Suprapubic skin (tissue), 4 donors: ENCODE measurements at regions not wholly inside any gene's neighbourhood (a gene's known extent, or its start where the extent isn't known, plus 50 kb on each side); places are given as distances from the start of the nearest gene placed in this dataset.

Experiments used
- EP300 ChIP-seq: sonication (generic); formaldehyde crosslinking; IDR thresholded peaks from one replicate; pipeline ENCODE4 v1.6.1; 2017; ENCODE audit warnings: antibody characterized with exemption
- POLR2A ChIP-seq, 2 donors: fragments of 450-650 bp; IDR thresholded peaks; one replicate each; pipeline ENCODE4 v1.6.1; 2017; ENCODE audit warnings: antibody characterized with exemption in 2 of 2, mild to moderate bottlenecking in 2 of 2, moderate library complexity in 2 of 2
- POLR2AphosphoS5 ChIP-seq, 3 donors: sonication (generic); formaldehyde crosslinking; IDR thresholded peaks; one replicate each; pipeline ENCODE4 v1.6.1; 2017; ENCODE audit warnings: antibody characterized with exemption in 3 of 3
- TF ChIP-seq, protein P1 (sequence below), 2 donors: fragments of 200-600 bp in 1 of 2; fragments of 450-650 bp in 1 of 2; sonication (generic) in 1 of 2; IDR thresholded peaks; one replicate each; pipeline ENCODE4 v1.5.1; 2016 to 2019; ENCODE audit warnings: antibody characterized with exemption in 2 of 2, mild to moderate bottlenecking in 1 of 2, moderate library complexity in 1 of 2

DNA sequence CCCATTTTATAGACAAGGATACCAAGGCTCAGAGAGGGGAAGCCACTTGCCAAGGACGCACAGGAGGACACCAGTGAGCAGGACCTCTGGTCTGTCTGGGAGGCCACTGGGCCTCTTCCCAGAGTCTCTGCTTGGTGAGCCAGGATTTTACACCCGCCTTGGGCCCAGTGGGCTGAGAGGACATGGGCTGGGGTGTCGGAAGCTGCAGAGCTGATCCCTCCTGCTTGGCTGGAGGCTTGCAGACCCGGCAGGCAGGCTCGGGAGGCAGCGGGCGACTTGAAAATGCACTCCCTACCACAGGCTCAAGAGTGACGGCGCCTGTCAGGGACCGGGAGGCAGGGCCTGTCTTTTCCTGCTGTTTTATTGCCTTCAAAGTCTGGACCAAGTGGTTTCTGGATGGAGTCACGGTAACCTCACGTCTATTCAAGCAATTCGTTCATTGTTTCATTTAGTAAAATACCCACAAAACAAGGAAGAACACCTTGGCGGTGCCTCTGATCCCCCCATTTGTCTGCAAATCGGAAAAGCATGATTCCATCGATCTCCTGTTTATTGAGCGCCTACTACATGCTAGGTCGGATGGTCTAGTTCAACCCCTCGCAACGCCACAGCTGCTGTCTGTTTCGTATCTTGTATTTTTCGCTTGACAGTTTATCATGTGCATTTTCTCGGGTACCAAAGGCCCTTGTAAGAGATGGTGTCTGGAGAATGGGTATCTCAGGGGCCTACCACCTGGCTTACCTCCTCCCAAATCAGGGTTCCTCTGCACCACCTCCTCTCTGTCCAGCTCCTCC lies 108.1 kb upstream of the IER5L start:
- TF ChIP-seq, protein P1, sequence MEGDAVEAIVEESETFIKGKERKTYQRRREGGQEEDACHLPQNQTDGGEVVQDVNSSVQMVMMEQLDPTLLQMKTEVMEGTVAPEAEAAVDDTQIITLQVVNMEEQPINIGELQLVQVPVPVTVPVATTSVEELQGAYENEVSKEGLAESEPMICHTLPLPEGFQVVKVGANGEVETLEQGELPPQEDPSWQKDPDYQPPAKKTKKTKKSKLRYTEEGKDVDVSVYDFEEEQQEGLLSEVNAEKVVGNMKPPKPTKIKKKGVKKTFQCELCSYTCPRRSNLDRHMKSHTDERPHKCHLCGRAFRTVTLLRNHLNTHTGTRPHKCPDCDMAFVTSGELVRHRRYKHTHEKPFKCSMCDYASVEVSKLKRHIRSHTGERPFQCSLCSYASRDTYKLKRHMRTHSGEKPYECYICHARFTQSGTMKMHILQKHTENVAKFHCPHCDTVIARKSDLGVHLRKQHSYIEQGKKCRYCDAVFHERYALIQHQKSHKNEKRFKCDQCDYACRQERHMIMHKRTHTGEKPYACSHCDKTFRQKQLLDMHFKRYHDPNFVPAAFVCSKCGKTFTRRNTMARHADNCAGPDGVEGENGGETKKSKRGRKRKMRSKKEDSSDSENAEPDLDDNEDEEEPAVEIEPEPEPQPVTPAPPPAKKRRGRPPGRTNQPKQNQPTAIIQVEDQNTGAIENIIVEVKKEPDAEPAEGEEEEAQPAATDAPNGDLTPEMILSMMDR (IDR thresholded peaks at IDR 0.05) = no peak
- TF ChIP-seq EP300 = no peak
- TF ChIP-seq POLR2A (IDR thresholded peaks at IDR 0.05) = no peak
- no peak for TF ChIP-seq POLR2AphosphoS5 (IDR thresholded peaks at IDR 0.05)
